Left ventricle myocardium inferior (tissue), 1 donor: ENCODE measurements at regions not wholly inside any gene's neighbourhood (a gene's known extent, or its start where the extent isn't known, plus 50 kb on each side); places are given as distances from the start of the nearest gene placed in this dataset.

Experiments used
- DNase-seq: peaks from one replicate; pipeline ENCODE4 v3.0.0-alpha.2; 2020
- H3K27ac ChIP-seq: fragments of 200-600 bp; replicated peaks from 2 replicates; pipeline ENCODE4 v1.8.0; 2021
- H3K27me3 ChIP-seq: fragments of 200-600 bp; 2 replicates; pipeline ENCODE4 v1.8.0; 2021; ENCODE audit warnings: low read depth
- H3K36me3 ChIP-seq: fragments of 200-600 bp; 2 replicates; pipeline ENCODE4 v1.8.0; 2021
- H3K4me1 ChIP-seq: fragments of 200-600 bp; 2 replicates; pipeline ENCODE4 v1.8.0; 2021
- H3K4me3 ChIP-seq: fragments of 200-600 bp; 2 replicates; pipeline ENCODE4 v1.8.0; 2021; ENCODE audit warnings: mild to moderate bottlenecking, moderate library complexity
- H3K9me3 ChIP-seq: fragments of 200-600 bp; replicated peaks from 2 replicates; pipeline ENCODE4 v1.8.0; 2021
- CTCF ChIP-seq: fragments of 200-600 bp; IDR thresholded peaks from 2 replicates; pipeline ENCODE4 v1.8.0; 2021; ENCODE audit warnings: antibody characterized with exemption, mild to moderate bottlenecking, borderline replicate concordance
- intact Hi-C: fragments of 100-400 bp; cut with micrococcal nuclease; formaldehyde crosslinking; loops from one replicate; pipeline ENCODE4 v1.11.0; 2022
- donor health status: DM: no; HTN: yes; CAD: no; lungs with severe emphysema.

GRCh38 chr2:22355816-22356433 is 1029.1 kb upstream of the KLHL29 start:
- Histone ChIP-seq H3K36me3 (no peaks in the 10 kb centered on the region), H3K9me3 (no peaks in the 10 kb centered on the region), H3K27me3 (peaks cover 7% of the 10 kb centered on the region), H3K4me3 (no peak overlapping the region), H3K4me1 (no peaks in the 10 kb centered on the region), H3K27ac (no peak overlapping the region)
- peak; percentile 46 for DNase-seq
- intact Hi-C loops = no loop called here
- TF ChIP-seq CTCF = peak; percentile 88

GRCh38 chr2:22359071-22359672 is 1025.8 kb upstream of the KLHL29 start:
- Histone ChIP-seq H3K4me1 (no peaks in the 10 kb centered on the region), H3K27me3 (peaks cover 7% of the 10 kb centered on the region), H3K4me3 (no peak overlapping the region), H3K9me3 (no peaks in the 10 kb centered on the region), H3K27ac (no peak overlapping the region), H3K36me3 (no peaks in the 10 kb centered on the region)
- DNase-seq = no peak
- TF ChIP-seq CTCF = no peak
- intact Hi-C loops = no loop called here

GRCh38 chr2:22360735-22361374 is 1024.1 kb upstream of the KLHL29 start:
- TF ChIP-seq CTCF = no peak
- intact Hi-C loops = no loop called here
- peaks cover 7% of the 10 kb centered on the region for H3K27me3 ChIP-seq

GRCh38 chr2:22361571-22361970 is 1023.4 kb upstream of the KLHL29 start:
- Histone ChIP-seq H3K36me3 (no peaks in the 10 kb centered on the region), H3K27me3 (peaks cover 7% of the 10 kb centered on the region), H3K27ac (no peak overlapping the region), H3K4me1 (no peaks in the 10 kb centered on the region), H3K9me3 (no peaks in the 10 kb centered on the region), H3K4me3 (no peak overlapping the region)
- DNase-seq = no peak
- intact Hi-C loops = no loop called here
- no peak for TF ChIP-seq CTCF

More at GRCh38 chr2:22360735-22361374, 1024.1 kb upstream of the KLHL29 start:
- Histone ChIP-seq H3K9me3 (no peaks in the 10 kb centered on the region), H3K4me1 (no peaks in the 10 kb centered on the region), H3K36me3 (no peaks in the 10 kb centered on the region), H3K4me3 (no peak overlapping the region), H3K27ac (no peak overlapping the region)
- DNase-seq = no peak

- Histone ChIP-seq H3K9me3 (no peaks in the 10 kb centered on the region), H3K36me3 (no peaks in the 10 kb centered on the region), H3K4me1 (no peaks in the 10 kb centered on the region), H3K4me3 (no peak overlapping the region), H3K27ac (no peak overlapping the region), H3K27me3 (peaks cover 25% of the 10 kb centered on the region)
- DNase-seq = no peak
- intact Hi-C loops = no loop called here
- no peak for TF ChIP-seq CTCF
Measured at GRCh38 chr2:22375096-22375495, 1009.9 kb upstream of the KLHL29 start.
